ENCODE measurements at regions not wholly inside any gene's neighbourhood (a gene's known extent, or its start where the extent isn't known, plus 50 kb on each side); places are given as distances from the start of the nearest gene placed in this dataset.

- H3K4me3 ChIP-seq (ENCODE audit: low read depth in 1 of 2, low read length in 1 of 2): no peak overlapping the region
- no peaks in the 10 kb centered on the region for H3K9me3 ChIP-seq
- no peak for TF ChIP-seq CTCF (IDR thresholded peaks at IDR 0.05)
- no peaks in the 10 kb centered on the region for H3K4me1 ChIP-seq (ENCODE audit: control insufficient read depth in 1 of 2, insufficient read depth in 1 of 2, low read depth in 1 of 2, low read length in 1 of 2)
- no peak overlapping the region for H3K27ac ChIP-seq
- no peaks in the 10 kb centered on the region for H3K27me3 ChIP-seq
- H3K36me3 ChIP-seq: no peaks in the 10 kb centered on the region
These were observed 99.9 kb upstream of the SPRED2 start for GRCh38 chr2:65532326-65532725.

DNA sequence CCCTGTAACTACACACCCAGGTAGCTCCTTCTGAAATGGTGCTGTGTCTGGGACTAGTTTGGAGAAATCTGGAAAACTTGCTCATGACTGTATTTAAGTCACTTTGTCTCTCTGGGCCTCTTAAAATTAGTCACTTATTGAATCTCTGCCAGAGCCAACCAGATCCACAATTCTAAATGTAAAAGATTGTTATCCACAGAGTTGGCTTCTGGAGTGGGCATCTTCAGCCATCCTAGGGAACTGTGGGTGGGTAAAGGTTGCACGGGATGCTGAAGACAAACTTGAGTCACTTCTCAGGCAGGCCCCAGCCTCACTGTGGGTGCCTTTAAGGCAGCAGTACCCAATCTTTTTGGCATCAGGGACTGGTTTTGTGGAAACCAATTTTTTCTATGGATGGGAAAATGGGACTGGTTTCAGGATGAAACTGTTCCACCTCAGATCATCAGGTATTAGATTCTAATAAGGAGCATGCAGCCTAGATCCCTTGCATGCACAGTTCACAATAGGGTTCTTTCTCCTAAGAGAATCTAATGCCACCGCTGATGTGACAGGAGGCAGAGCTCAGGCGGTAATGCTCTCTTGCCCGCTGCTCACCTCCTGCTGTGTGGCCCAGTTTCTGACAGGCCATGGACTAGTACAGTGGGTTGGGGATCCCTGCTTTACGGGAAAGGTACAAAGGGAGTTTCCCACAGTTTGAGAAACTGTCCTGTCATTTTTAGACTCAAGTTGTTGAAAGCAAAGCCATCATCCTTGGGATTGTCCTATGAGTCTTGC, 98.3 kb upstream of the SPRED2 start:
- Histone ChIP-seq H3K4me3 (ENCODE audit: low read depth in 1 of 2, low read length in 1 of 2) (no peak overlapping the region), H3K9me3 (no peaks in the 10 kb centered on the region), H3K27me3 (no peaks in the 10 kb centered on the region), H3K27ac (no peak overlapping the region), H3K4me1 (ENCODE audit: control insufficient read depth in 1 of 2, insufficient read depth in 1 of 2, low read depth in 1 of 2, low read length in 1 of 2) (no peaks in the 10 kb centered on the region), H3K36me3 (no peaks in the 10 kb centered on the region)
- TF ChIP-seq CTCF (IDR thresholded peaks at IDR 0.05): no peak

- no peaks in the 10 kb centered on the region for H3K9me3 ChIP-seq
- no peaks in the 10 kb centered on the region for H3K36me3 ChIP-seq
- H3K27me3 ChIP-seq: no peaks in the 10 kb centered on the region
- no peak for TF ChIP-seq CTCF (IDR thresholded peaks at IDR 0.05)
- H3K4me1 ChIP-seq (ENCODE audit: control insufficient read depth in 1 of 2, insufficient read depth in 1 of 2, low read depth in 1 of 2, low read length in 1 of 2): no peaks in the 10 kb centered on the region
- no peak overlapping the region for H3K4me3 ChIP-seq (ENCODE audit: low read depth in 1 of 2, low read length in 1 of 2)
- H3K27ac ChIP-seq: no peak overlapping the region
These were observed 97.0 kb upstream of the SPRED2 start for GRCh38 chr2:65529419-65529818.

DNA sequence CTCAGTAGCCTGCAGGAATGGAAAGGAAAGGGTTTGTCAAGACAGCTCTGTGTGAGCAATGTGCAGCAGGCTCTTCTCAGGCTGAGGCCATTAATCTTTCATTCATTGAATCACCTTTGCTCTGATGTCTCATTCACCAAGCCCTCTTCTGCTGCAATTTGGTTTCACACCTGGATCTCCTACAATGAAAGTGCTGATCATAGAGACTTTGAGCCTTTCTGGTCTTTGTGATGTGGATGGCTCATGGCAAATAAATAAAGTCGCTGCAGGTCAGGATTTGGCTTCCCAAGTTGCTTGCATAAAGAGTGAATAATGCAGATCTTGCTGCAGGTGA, 95.8 kb upstream of the SPRED2 start:
- Histone ChIP-seq H3K4me1 (ENCODE audit: control insufficient read depth in 1 of 2, insufficient read depth in 1 of 2, low read depth in 1 of 2, low read length in 1 of 2) (no peaks in the 10 kb centered on the region), H3K9me3 (no peaks in the 10 kb centered on the region), H3K4me3 (ENCODE audit: low read depth in 1 of 2, low read length in 1 of 2) (no peak overlapping the region), H3K27me3 (no peaks in the 10 kb centered on the region), H3K36me3 (no peaks in the 10 kb centered on the region), H3K27ac (no peak overlapping the region)
- TF ChIP-seq CTCF (IDR thresholded peaks at IDR 0.05): no peak

DNA sequence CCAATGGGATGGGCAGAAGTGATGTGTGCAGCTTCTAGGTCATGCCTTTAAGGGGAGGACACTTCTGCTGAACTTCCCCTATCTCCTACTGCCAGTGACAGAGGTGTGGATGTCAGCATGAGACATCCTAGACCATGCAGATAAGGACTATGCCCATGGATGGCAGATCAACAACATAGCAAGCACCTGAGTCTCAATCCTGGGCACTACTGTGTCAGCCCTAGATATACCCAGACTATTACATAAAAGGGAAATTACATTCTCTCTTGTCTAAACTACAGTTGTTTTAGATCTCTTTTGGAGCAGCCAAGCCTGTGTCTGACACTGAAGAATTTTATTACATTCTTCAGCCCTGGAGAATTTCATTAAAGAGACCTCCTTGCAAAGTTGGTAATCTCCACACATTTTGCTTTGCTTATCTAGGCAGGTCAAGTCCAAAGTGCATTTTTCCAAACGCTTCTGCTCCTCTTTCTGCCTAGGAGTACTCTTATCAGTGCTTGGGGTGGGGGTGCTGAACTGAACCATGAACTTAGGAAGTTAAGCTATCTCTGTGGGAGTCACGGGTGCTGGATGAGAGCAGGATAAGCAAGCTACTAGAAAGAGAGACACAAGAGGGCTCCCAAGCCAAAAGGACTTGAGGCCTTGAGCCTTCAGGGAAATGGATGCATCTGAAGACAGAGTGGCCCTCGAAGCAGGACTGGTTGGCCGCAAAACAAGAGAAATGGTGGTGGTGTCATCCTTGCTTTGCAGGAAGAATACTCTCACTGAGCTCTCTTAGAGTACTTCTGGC, 95.2 kb upstream of the SPRED2 start:
- Histone ChIP-seq H3K4me3 (ENCODE audit: low read depth in 1 of 2, low read length in 1 of 2) (no peak overlapping the region), H3K27me3 (no peaks in the 10 kb centered on the region), H3K36me3 (no peaks in the 10 kb centered on the region), H3K9me3 (no peaks in the 10 kb centered on the region), H3K27ac (no peak overlapping the region), H3K4me1 (ENCODE audit: control insufficient read depth in 1 of 2, insufficient read depth in 1 of 2, low read depth in 1 of 2, low read length in 1 of 2) (no peaks in the 10 kb centered on the region)
- no peak for TF ChIP-seq CTCF (IDR thresholded peaks at IDR 0.05)
